ENCODE measurements at regions not wholly inside any gene's neighbourhood (a gene's known extent, or its start where the extent isn't known, plus 50 kb on each side); places are given as distances from the start of the nearest gene placed in this dataset.

GRCh38 chr4:23035521-23036056 is 342.9 kb downstream of the GBA3 start:
- no peak overlapping the region for H3K27ac Mint-ChIP-seq (ENCODE audit: unreplicated experiment)
- DNase-seq: no peak
- H3K4me3 Mint-ChIP-seq (ENCODE audit: unreplicated experiment): no peak overlapping the region
- peaks cover 4% of the 10 kb centered on the region for H3K4me1 Mint-ChIP-seq (ENCODE audit: low read depth, unreplicated experiment)
- H3K36me3 Mint-ChIP-seq (ENCODE audit: unreplicated experiment): no peaks in the 10 kb centered on the region
- no peaks in the 10 kb centered on the region for H3K9me3 Mint-ChIP-seq (ENCODE audit: unreplicated experiment)
- no peak for TF ChIP-seq CTCF (IDR thresholded peaks at IDR 0.05; ENCODE audit: partially characterized antibody, unreplicated experiment)
- H3K27me3 Mint-ChIP-seq (ENCODE audit: unreplicated experiment): peaks cover 1% of the 10 kb centered on the region

- Mint-ChIP-seq H3K36me3 (ENCODE audit: unreplicated experiment) (no peaks in the 10 kb centered on the region), H3K27ac (ENCODE audit: unreplicated experiment) (no peak overlapping the region), H3K9me3 (ENCODE audit: unreplicated experiment) (no peaks in the 10 kb centered on the region), H3K27me3 (ENCODE audit: unreplicated experiment) (peaks cover 1% of the 10 kb centered on the region), H3K4me3 (ENCODE audit: unreplicated experiment) (no peak overlapping the region), H3K4me1 (ENCODE audit: low read depth, unreplicated experiment) (peaks cover 4% of the 10 kb centered on the region)
- TF ChIP-seq CTCF (IDR thresholded peaks at IDR 0.05; ENCODE audit: partially characterized antibody, unreplicated experiment): no peak
- no peak for DNase-seq
These were observed 342.0 kb downstream of the GBA3 start for GRCh38 chr4:23034731-23035130.

- no peak for TF ChIP-seq CTCF (IDR thresholded peaks at IDR 0.05; ENCODE audit: partially characterized antibody, unreplicated experiment)
- no peaks in the 10 kb centered on the region for H3K36me3 Mint-ChIP-seq (ENCODE audit: unreplicated experiment)
- no peak overlapping the region for H3K4me3 Mint-ChIP-seq (ENCODE audit: unreplicated experiment)
- peaks cover 1% of the 10 kb centered on the region for H3K27me3 Mint-ChIP-seq (ENCODE audit: unreplicated experiment)
- no peaks in the 10 kb centered on the region for H3K9me3 Mint-ChIP-seq (ENCODE audit: unreplicated experiment)
- no peak overlapping the region for H3K27ac Mint-ChIP-seq (ENCODE audit: unreplicated experiment)
- peaks cover 4% of the 10 kb centered on the region for H3K4me1 Mint-ChIP-seq (ENCODE audit: low read depth, unreplicated experiment)
- DNase-seq: no peak
These were observed 341.1 kb downstream of the GBA3 start for GRCh38 chr4:23033796-23034195.

- no peaks in the 10 kb centered on the region for H3K36me3 Mint-ChIP-seq (ENCODE audit: unreplicated experiment)
- no peaks in the 10 kb centered on the region for H3K4me1 Mint-ChIP-seq (ENCODE audit: low read depth, unreplicated experiment)
- H3K27ac Mint-ChIP-seq (ENCODE audit: unreplicated experiment): no peak overlapping the region
- TF ChIP-seq CTCF (IDR thresholded peaks at IDR 0.05; ENCODE audit: partially characterized antibody, unreplicated experiment): no peak
- no peak for DNase-seq
- no peaks in the 10 kb centered on the region for H3K27me3 Mint-ChIP-seq (ENCODE audit: unreplicated experiment)
- H3K4me3 Mint-ChIP-seq (ENCODE audit: unreplicated experiment): no peak overlapping the region
- no peaks in the 10 kb centered on the region for H3K9me3 Mint-ChIP-seq (ENCODE audit: unreplicated experiment)
These were observed 336.1 kb downstream of the GBA3 start for GRCh38 chr4:23028875-23029274.

- Mint-ChIP-seq H3K4me3 (ENCODE audit: unreplicated experiment) (no peak overlapping the region), H3K4me1 (ENCODE audit: low read depth, unreplicated experiment) (peaks cover 25% of the 10 kb centered on the region), H3K27ac (ENCODE audit: unreplicated experiment) (peak overlapping the region; percentile 97), H3K27me3 (ENCODE audit: unreplicated experiment) (peaks cover 2% of the 10 kb centered on the region), H3K36me3 (ENCODE audit: unreplicated experiment) (no peaks in the 10 kb centered on the region), H3K9me3 (ENCODE audit: unreplicated experiment) (no peaks in the 10 kb centered on the region)
- TF ChIP-seq CTCF (IDR thresholded peaks at IDR 0.05; ENCODE audit: partially characterized antibody, unreplicated experiment): no peak
- DNase-seq: no peak
These were observed 330.9 kb downstream of the GBA3 start for GRCh38 chr4:23023666-23024065.
